ENCODE measurements at regions not wholly inside any gene's neighbourhood (a gene's known extent, or its start where the extent isn't known, plus 50 kb on each side); places are given as distances from the start of the nearest gene placed in this dataset.
"Not testable (repeated sequence)": the region's sequence is repeated elsewhere in the genome, so short reads cannot be mapped to it uniquely, and the experiment has no call there.

DNA sequence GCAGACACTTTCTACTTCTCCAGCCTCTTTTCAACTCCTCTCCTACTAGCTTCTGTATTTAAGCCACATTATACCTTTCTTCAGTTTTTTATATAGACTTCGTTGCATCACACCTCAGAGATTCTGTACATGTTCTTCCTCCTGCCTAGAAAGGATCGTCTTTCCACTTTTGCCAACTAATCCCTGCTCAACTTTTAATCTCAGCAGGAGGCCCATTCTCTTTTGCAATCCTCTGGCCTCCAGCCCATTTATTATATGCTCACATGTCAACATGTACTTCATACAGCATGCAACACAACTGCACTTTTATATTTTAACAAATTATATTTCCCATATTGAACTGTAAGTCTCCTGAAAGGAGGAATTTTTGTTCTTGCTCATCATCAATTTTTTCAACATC lies 476.5 kb upstream of the SMIM31 start:
- not testable (repeated sequence) for H3K9me3 ChIP-seq (ENCODE audit: control insufficient read depth in 2 of 2, insufficient read depth in 1 of 2, low read depth in 1 of 2, low read length in 1 of 2); H3K27ac ChIP-seq (ENCODE audit: low read depth in 1 of 3, low read length in 2 of 3); FAIRE-seq; H3K36me3 ChIP-seq (ENCODE audit: control insufficient read depth in 3 of 3, insufficient read depth in 2 of 3, low read depth in 1 of 3, low read length in 3 of 3); H3K4me3 ChIP-seq (ENCODE audit: low read depth in 1 of 3, low read length in 3 of 3); H3K4me1 ChIP-seq (ENCODE audit: control insufficient read depth in 3 of 3, insufficient read depth in 2 of 3, low read depth in 1 of 3, low read length in 2 of 3); DNase-seq; H3K27me3 ChIP-seq (ENCODE audit: control insufficient read depth in 3 of 3, insufficient read depth in 3 of 3, low read length in 3 of 3)
- WGBS, 3 donors: 31 to 62% (median 33%) methylated on average over 2 of the region's 2 CpGs

DNA sequence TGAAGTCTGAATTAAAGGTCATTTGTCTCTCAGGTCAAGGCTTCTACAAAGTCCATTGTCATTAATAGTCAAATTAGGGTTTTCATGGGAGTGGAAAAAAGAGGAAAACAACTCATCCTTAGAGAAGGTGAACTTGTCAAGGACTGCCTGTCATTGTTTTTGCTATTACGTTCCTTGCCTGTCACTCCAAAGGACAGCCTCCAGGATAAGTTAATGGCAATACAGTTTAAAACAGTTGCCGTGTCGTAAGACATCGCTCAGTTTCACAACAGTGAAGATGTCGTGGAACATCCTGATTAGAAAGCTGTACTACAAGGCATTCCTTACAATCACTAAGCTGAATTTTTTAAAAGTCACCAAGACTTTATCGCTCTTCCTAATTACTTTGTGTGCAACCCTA lies 466.8 kb upstream of the SMIM31 start:
- Histone ChIP-seq H3K4me1 (ENCODE audit: control insufficient read depth in 3 of 3, insufficient read depth in 2 of 3, low read depth in 1 of 3, low read length in 2 of 3) (no peaks in the 10 kb centered on the region), H3K27me3 (ENCODE audit: control insufficient read depth in 3 of 3, insufficient read depth in 3 of 3, low read length in 3 of 3) (no peaks in the 10 kb centered on the region), H3K4me3 (ENCODE audit: low read depth in 1 of 3, low read length in 3 of 3) (no peak overlapping the region), H3K27ac (ENCODE audit: low read depth in 1 of 3, low read length in 2 of 3) (no peak overlapping the region), H3K9me3 (ENCODE audit: control insufficient read depth in 2 of 2, insufficient read depth in 1 of 2, low read depth in 1 of 2, low read length in 1 of 2) (no peaks in the 10 kb centered on the region), H3K36me3 (ENCODE audit: control insufficient read depth in 3 of 3, insufficient read depth in 2 of 3, low read depth in 1 of 3, low read length in 3 of 3) (no peaks in the 10 kb centered on the region)
- WGBS, 3 donors: 82 to 89% (median 82%) methylated on average over 6 of the region's 6 CpGs
- no peak for FAIRE-seq
- DNase-seq: no peak

DNA sequence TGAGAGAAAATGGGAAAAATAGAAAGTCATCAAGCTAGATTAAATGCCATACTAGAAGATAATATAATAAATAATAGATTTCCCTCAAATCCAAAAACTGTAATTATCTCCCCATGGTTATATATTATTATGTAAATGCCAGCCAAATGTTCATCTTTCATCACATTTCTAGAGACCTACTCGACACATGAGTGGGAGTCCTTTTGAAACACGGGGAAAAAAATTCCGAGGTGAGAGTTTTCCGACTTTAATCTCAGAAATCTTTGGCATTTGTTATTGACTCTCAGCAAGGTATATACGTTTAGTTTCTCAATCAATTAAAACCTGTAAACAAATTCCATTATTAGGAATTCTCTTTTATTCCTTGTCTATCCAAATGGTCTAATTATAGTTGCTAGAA lies 465.4 kb upstream of the SMIM31 start:
- Histone ChIP-seq H3K27me3 (ENCODE audit: control insufficient read depth in 3 of 3, insufficient read depth in 3 of 3, low read length in 3 of 3) (no peaks in the 10 kb centered on the region), H3K27ac (ENCODE audit: low read depth in 1 of 3, low read length in 2 of 3) (no peak overlapping the region), H3K4me1 (ENCODE audit: control insufficient read depth in 3 of 3, insufficient read depth in 2 of 3, low read depth in 1 of 3, low read length in 2 of 3) (no peaks in the 10 kb centered on the region), H3K36me3 (ENCODE audit: control insufficient read depth in 3 of 3, insufficient read depth in 2 of 3, low read depth in 1 of 3, low read length in 3 of 3) (no peaks in the 10 kb centered on the region), H3K9me3 (ENCODE audit: control insufficient read depth in 2 of 2, insufficient read depth in 1 of 2, low read depth in 1 of 2, low read length in 1 of 2) (no peaks in the 10 kb centered on the region), H3K4me3 (ENCODE audit: low read depth in 1 of 3, low read length in 3 of 3) (no peak overlapping the region)
- 67 to 81% (median 69%) methylated on average over 5 of the region's 5 CpGs for WGBS, 3 donors
- no peak for DNase-seq
- no peak for FAIRE-seq

DNA sequence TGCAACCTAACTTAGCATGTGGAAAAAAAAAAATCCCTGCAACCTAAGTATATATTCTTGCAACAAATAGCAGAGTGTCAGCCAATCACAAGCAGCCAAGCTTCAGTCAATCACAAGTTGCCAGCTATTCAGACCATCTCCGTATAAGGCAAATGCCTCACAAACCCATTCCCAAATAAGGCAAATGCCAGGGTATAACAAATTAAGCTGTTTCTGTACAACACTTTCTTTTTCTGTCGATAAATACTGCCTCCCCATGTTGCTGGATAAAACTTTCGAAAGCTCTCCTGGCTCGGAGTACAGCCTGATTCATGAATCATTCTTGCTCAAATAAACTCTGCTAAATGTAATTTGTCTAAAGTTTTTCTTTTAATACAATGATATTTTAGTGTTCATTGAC lies 460.7 kb upstream of the SMIM31 start:
- 67 to 74% (median 74%) methylated on average over 4 of the region's 4 CpGs for WGBS, 3 donors
- FAIRE-seq: no peak
- no peaks in the 10 kb centered on the region for H3K36me3 ChIP-seq (ENCODE audit: control insufficient read depth in 3 of 3, insufficient read depth in 2 of 3, low read depth in 1 of 3, low read length in 3 of 3)

DNA sequence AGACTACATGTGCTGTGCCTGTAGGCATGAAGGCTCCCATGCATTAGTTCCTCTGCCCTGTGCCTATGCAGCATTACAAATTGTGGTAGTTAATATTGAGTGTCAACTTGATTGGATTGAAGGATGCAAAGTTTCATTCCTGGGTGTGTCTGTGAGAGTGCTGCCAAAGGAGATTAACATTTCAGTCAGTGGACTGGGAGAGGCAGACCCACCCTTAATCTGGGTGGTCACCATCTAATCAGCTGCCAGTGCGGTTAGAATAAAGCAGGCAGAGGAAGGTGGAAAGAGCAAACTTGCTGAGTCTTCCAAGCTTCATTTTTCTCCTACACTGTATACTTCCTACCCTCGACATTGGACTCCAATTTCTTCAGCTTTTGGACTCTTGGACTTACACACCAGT lies 460.2 kb upstream of the SMIM31 start:
- FAIRE-seq: no peak
- WGBS, 3 donors: 34 to 65% (median 38%) methylated on average over 2 of the region's 2 CpGs
- Histone ChIP-seq H3K4me1 (ENCODE audit: control insufficient read depth in 3 of 3, insufficient read depth in 2 of 3, low read depth in 1 of 3, low read length in 2 of 3) (no peaks in the 10 kb centered on the region), H3K27me3 (ENCODE audit: control insufficient read depth in 3 of 3, insufficient read depth in 3 of 3, low read length in 3 of 3) (no peaks in the 10 kb centered on the region), H3K4me3 (ENCODE audit: low read depth in 1 of 3, low read length in 3 of 3) (no peak overlapping the region), H3K36me3 (ENCODE audit: control insufficient read depth in 3 of 3, insufficient read depth in 2 of 3, low read depth in 1 of 3, low read length in 3 of 3) (no peaks in the 10 kb centered on the region), H3K9me3 (ENCODE audit: control insufficient read depth in 2 of 2, insufficient read depth in 1 of 2, low read depth in 1 of 2, low read length in 1 of 2) (no peaks in the 10 kb centered on the region), H3K27ac (ENCODE audit: low read depth in 1 of 3, low read length in 2 of 3) (no peak overlapping the region)
- DNase-seq: no peak

More for the DNA sequence above, 460.7 kb upstream of the SMIM31 start:
- DNase-seq: no peak
- Histone ChIP-seq H3K4me3 (ENCODE audit: low read depth in 1 of 3, low read length in 3 of 3) (no peak overlapping the region), H3K9me3 (ENCODE audit: control insufficient read depth in 2 of 2, insufficient read depth in 1 of 2, low read depth in 1 of 2, low read length in 1 of 2) (no peaks in the 10 kb centered on the region), H3K4me1 (ENCODE audit: control insufficient read depth in 3 of 3, insufficient read depth in 2 of 3, low read depth in 1 of 3, low read length in 2 of 3) (no peaks in the 10 kb centered on the region), H3K27ac (ENCODE audit: low read depth in 1 of 3, low read length in 2 of 3) (no peak overlapping the region), H3K27me3 (ENCODE audit: control insufficient read depth in 3 of 3, insufficient read depth in 3 of 3, low read length in 3 of 3) (no peaks in the 10 kb centered on the region)

DNA sequence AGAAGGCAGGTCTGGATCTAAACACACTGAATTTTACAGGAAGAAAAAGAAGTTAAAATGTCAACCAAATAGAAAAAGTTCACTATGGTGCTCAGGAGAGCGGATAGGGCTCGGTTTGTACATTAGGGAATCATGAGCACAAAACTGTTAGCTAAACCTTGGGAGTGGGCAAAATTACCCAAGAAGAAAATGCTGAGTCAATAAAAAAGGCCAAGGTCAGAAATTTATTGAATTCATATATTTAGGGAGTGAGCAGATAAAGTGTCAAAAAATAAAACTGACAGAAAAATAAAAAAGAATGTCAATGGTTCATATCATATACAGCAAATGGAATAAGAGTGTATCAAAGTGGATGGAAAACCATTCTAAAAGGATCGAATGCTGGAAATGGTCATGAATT lies 452.5 kb upstream of the SMIM31 start:
- WGBS, 3 donors: 89 to 92% (median 90%) methylated on average over 3 of the region's 3 CpGs
- Histone ChIP-seq H3K27ac (ENCODE audit: low read depth in 1 of 3, low read length in 2 of 3) (no peak overlapping the region), H3K4me3 (ENCODE audit: low read depth in 1 of 3, low read length in 3 of 3) (no peak overlapping the region), H3K4me1 (ENCODE audit: control insufficient read depth in 3 of 3, insufficient read depth in 2 of 3, low read depth in 1 of 3, low read length in 2 of 3) (no peaks in the 10 kb centered on the region), H3K36me3 (ENCODE audit: control insufficient read depth in 3 of 3, insufficient read depth in 2 of 3, low read depth in 1 of 3, low read length in 3 of 3) (no peaks in the 10 kb centered on the region), H3K9me3 (ENCODE audit: control insufficient read depth in 2 of 2, insufficient read depth in 1 of 2, low read depth in 1 of 2, low read length in 1 of 2) (no peaks in the 10 kb centered on the region), H3K27me3 (ENCODE audit: control insufficient read depth in 3 of 3, insufficient read depth in 3 of 3, low read length in 3 of 3) (no peaks in the 10 kb centered on the region)
- DNase-seq (no peak), FAIRE-seq (no peak)

DNA sequence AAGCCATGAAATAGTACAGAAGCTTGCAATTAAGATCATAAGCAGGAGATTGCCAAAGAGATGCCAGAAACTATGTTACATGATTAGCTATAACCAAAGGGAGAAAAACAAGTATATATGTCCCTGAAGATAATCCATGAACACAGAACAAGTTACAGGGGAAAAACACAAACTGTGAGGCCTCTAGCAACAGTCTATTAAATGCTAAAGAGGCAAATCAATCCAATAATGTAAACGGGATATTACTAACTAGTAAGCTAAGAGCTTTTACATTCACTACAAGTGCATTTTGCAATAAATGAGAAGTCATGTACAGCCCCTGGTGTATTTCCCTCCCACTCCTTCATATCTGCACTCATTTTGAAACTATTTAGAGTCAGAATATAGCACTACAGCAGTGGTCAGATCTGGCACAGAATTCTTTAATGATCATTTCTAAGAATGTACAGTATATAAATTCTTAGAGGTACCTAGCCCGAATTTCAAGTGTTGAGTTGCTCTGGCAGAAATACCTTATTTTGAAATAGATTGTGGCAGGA lies 449.8 kb upstream of the SMIM31 start:
- DNase-seq: no peak
- Histone ChIP-seq H3K4me1 (ENCODE audit: control insufficient read depth in 3 of 3, insufficient read depth in 2 of 3, low read depth in 1 of 3, low read length in 2 of 3) (no peaks in the 10 kb centered on the region), H3K27me3 (ENCODE audit: control insufficient read depth in 3 of 3, insufficient read depth in 3 of 3, low read length in 3 of 3) (no peaks in the 10 kb centered on the region), H3K4me3 (ENCODE audit: low read depth in 1 of 3, low read length in 3 of 3) (no peak overlapping the region), H3K9me3 (ENCODE audit: control insufficient read depth in 2 of 2, insufficient read depth in 1 of 2, low read depth in 1 of 2, low read length in 1 of 2) (no peaks in the 10 kb centered on the region), H3K27ac (ENCODE audit: low read depth in 1 of 3, low read length in 2 of 3) (no peak overlapping the region), H3K36me3 (ENCODE audit: control insufficient read depth in 3 of 3, insufficient read depth in 2 of 3, low read depth in 1 of 3, low read length in 3 of 3) (no peaks in the 10 kb centered on the region)
- WGBS, 3 donors: 66 to 68% (median 68%) methylated on average over 2 of the region's 2 CpGs
- no peak for FAIRE-seq

DNA sequence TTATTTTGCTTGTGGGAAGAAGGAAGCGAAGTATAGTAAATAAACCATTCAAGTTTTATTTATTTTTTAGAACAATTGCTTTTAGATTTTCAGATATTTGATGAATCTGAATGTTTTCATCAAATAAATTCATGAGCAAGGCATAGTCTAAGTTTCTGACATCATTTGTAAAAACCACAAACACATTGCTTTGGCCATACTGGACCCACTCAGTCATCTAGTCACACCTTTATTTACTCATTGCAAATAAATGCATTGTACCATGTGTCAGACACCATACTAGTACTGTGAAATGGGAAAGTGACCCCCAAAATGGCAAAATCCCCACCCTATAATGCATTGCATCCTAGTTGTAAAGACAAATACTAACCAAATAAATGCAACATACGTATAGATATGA lies 449.1 kb upstream of the SMIM31 start:
- Histone ChIP-seq H3K9me3 (ENCODE audit: control insufficient read depth in 2 of 2, insufficient read depth in 1 of 2, low read depth in 1 of 2, low read length in 1 of 2) (no peaks in the 10 kb centered on the region), H3K4me3 (ENCODE audit: low read depth in 1 of 3, low read length in 3 of 3) (no peak overlapping the region), H3K36me3 (ENCODE audit: control insufficient read depth in 3 of 3, insufficient read depth in 2 of 3, low read depth in 1 of 3, low read length in 3 of 3) (no peaks in the 10 kb centered on the region), H3K27me3 (ENCODE audit: control insufficient read depth in 3 of 3, insufficient read depth in 3 of 3, low read length in 3 of 3) (no peaks in the 10 kb centered on the region), H3K27ac (ENCODE audit: low read depth in 1 of 3, low read length in 2 of 3) (no peak overlapping the region), H3K4me1 (ENCODE audit: control insufficient read depth in 3 of 3, insufficient read depth in 2 of 3, low read depth in 1 of 3, low read length in 2 of 3) (no peaks in the 10 kb centered on the region)
- no peak for FAIRE-seq
- DNase-seq: no peak
- 76 to 83% (median 76%) methylated on average over 2 of the region's 2 CpGs for WGBS, 3 donors

DNA sequence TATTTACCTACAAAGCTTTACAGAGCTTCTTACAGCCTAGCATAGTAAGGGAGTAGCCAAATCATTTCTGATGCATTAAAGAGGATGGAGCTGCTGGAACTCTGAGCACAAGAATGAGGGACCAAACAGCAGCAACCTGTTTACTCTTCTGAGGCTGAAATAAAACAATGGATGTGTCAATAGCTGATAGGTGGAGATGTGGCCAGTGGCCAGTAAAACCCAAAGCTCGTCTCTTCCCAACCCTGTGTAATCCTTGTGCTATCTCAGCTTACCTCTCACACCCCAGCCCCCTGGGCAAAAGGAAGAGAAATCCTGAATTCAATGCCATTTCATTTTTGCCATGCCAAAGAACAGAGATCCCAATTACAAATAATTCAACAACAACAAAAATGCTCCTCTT lies 446.7 kb upstream of the SMIM31 start:
- FAIRE-seq: no peak
- Histone ChIP-seq H3K27ac (ENCODE audit: low read depth in 1 of 3, low read length in 2 of 3) (no peak overlapping the region), H3K4me3 (ENCODE audit: low read depth in 1 of 3, low read length in 3 of 3) (no peak overlapping the region)

More for the DNA sequence above, 446.7 kb upstream of the SMIM31 start:
- WGBS, 3 donors: 32 to 70% (median 44%) methylated on average over 1 of the region's 1 CpG
- H3K4me1 ChIP-seq (ENCODE audit: control insufficient read depth in 3 of 3, insufficient read depth in 2 of 3, low read depth in 1 of 3, low read length in 2 of 3): no peaks in the 10 kb centered on the region
- no peaks in the 10 kb centered on the region for H3K27me3 ChIP-seq (ENCODE audit: control insufficient read depth in 3 of 3, insufficient read depth in 3 of 3, low read length in 3 of 3)
- H3K9me3 ChIP-seq (ENCODE audit: control insufficient read depth in 2 of 2, insufficient read depth in 1 of 2, low read depth in 1 of 2, low read length in 1 of 2): no peaks in the 10 kb centered on the region
- H3K36me3 ChIP-seq (ENCODE audit: control insufficient read depth in 3 of 3, insufficient read depth in 2 of 3, low read depth in 1 of 3, low read length in 3 of 3): no peaks in the 10 kb centered on the region
- DNase-seq: no peak

Measured in small intestine (tissue), 7 donors.